ENCODE measurements at regions not wholly inside any gene's neighbourhood (a gene's known extent, or its start where the extent isn't known, plus 50 kb on each side); places are given as distances from the start of the nearest gene placed in this dataset.

- no peak for TF ChIP-seq CTCF (IDR thresholded peaks at IDR 0.05; ENCODE audit: low read depth, low read length)
- DNase-seq (ENCODE audit: low read depth, low spot score), result no peak
- in situ Hi-C loops (cut with HindIII; ENCODE audit: low sequenced_read_pairs), result no loop called here
- H3K4me3 ChIP-seq (ENCODE audit: low read depth, low read length), result no peak overlapping the region
Measured at GRCh38 chr1:234536741-234537140, 57.8 kb upstream of the TARBP1 start.

GRCh38 chr1:234535763-234536515 is 57.0 kb upstream of the TARBP1 start:
- DNase-seq (ENCODE audit: low read depth, low spot score), result peak; percentile 87
- no peak for TF ChIP-seq CTCF (IDR thresholded peaks at IDR 0.05; ENCODE audit: low read depth, low read length)
- in situ Hi-C loops (cut with HindIII; ENCODE audit: low sequenced_read_pairs), result no loop called here
- H3K4me3 ChIP-seq (ENCODE audit: low read depth, low read length), result no peak overlapping the region

GRCh38 chr1:234535218-234535617 is 56.2 kb upstream of the TARBP1 start:
- TF ChIP-seq CTCF (IDR thresholded peaks at IDR 0.05; ENCODE audit: low read depth, low read length), result no peak
- in situ Hi-C loops (cut with HindIII; ENCODE audit: low sequenced_read_pairs), result no loop called here
- DNase-seq (ENCODE audit: low read depth, low spot score), result no peak
- no peak overlapping the region for H3K4me3 ChIP-seq (ENCODE audit: low read depth, low read length)

GRCh38 chr1:234533975-234534876 is 55.2 kb upstream of the TARBP1 start:
- DNase-seq (ENCODE audit: low read depth, low spot score), result peak; percentile 98
- no peak overlapping the region for H3K4me3 ChIP-seq (ENCODE audit: low read depth, low read length)
- in situ Hi-C loops (cut with HindIII; ENCODE audit: low sequenced_read_pairs), result no loop called here
- TF ChIP-seq CTCF (IDR thresholded peaks at IDR 0.05; ENCODE audit: low read depth, low read length), result no peak

- H3K4me3 ChIP-seq (ENCODE audit: low read depth, low read length), result no peak overlapping the region
- peak; percentile 94 for DNase-seq (ENCODE audit: low read depth, low spot score)
- in situ Hi-C loops (cut with HindIII; ENCODE audit: low sequenced_read_pairs), result no loop called here
- TF ChIP-seq CTCF (IDR thresholded peaks at IDR 0.05; ENCODE audit: low read depth, low read length), result no peak
Measured at GRCh38 chr1:234533034-234533891, 54.3 kb upstream of the TARBP1 start.

GRCh38 chr1:234532503-234532922 is 53.5 kb upstream of the TARBP1 start:
- DNase-seq (ENCODE audit: low read depth, low spot score), result no peak

More at GRCh38 chr1:234532503-234532922, 53.5 kb upstream of the TARBP1 start:
- in situ Hi-C loops (cut with HindIII; ENCODE audit: low sequenced_read_pairs), result no loop called here
- H3K4me3 ChIP-seq (ENCODE audit: low read depth, low read length), result no peak overlapping the region
- no peak for TF ChIP-seq CTCF (IDR thresholded peaks at IDR 0.05; ENCODE audit: low read depth, low read length)
